ENCODE measurements at regions not wholly inside any gene's neighbourhood (a gene's known extent, or its start where the extent isn't known, plus 50 kb on each side); places are given as distances from the start of the nearest gene placed in this dataset.

- no peaks in the 10 kb centered on the region for H3K27me3 ChIP-seq (ENCODE audit: insufficient read depth, low read length)
- H3K4me3 ChIP-seq (ENCODE audit: low read length), result no peak overlapping the region
- H3K36me3 ChIP-seq (ENCODE audit: insufficient read depth, low read depth, low read length), result no peaks in the 10 kb centered on the region
- H3K9ac ChIP-seq (ENCODE audit: low read depth, low read length), result no peak overlapping the region
- no peak overlapping the region for H3K27ac ChIP-seq (ENCODE audit: low read length)
- H3K4me1 ChIP-seq (ENCODE audit: insufficient read depth, low read length), result peaks cover 9% of the 10 kb centered on the region; the same call in 1 of the 2 replicates
- H3K9me3 ChIP-seq (ENCODE audit: insufficient read depth, low read depth, low read length), result no peaks in the 10 kb centered on the region
These were observed 164.0 kb upstream of the RASGEF1B start for GRCh38 chr4:81635739-81636138.

GRCh38 chr4:81634766-81635549, 163.3 kb upstream of the RASGEF1B start:
- Histone ChIP-seq H3K4me3 (ENCODE audit: low read length) (no peak overlapping the region), H3K36me3 (ENCODE audit: insufficient read depth, low read depth, low read length) (no peaks in the 10 kb centered on the region), H3K9ac (ENCODE audit: low read depth, low read length) (no peak overlapping the region), H3K27me3 (ENCODE audit: insufficient read depth, low read length) (no peaks in the 10 kb centered on the region), H3K9me3 (ENCODE audit: insufficient read depth, low read depth, low read length) (no peaks in the 10 kb centered on the region), H3K4me1 (ENCODE audit: insufficient read depth, low read length) (peaks cover 9% of the 10 kb centered on the region; the same call in 1 of the 2 replicates), H3K27ac (ENCODE audit: low read length) (no peak overlapping the region)

- no peaks in the 10 kb centered on the region for H3K27me3 ChIP-seq (ENCODE audit: insufficient read depth, low read length)
- peaks cover 9% of the 10 kb centered on the region; the same call in 1 of the 2 replicates for H3K4me1 ChIP-seq (ENCODE audit: insufficient read depth, low read length)
- no peaks in the 10 kb centered on the region for H3K36me3 ChIP-seq (ENCODE audit: insufficient read depth, low read depth, low read length)
- no peak overlapping the region for H3K9ac ChIP-seq (ENCODE audit: low read depth, low read length)
- H3K27ac ChIP-seq (ENCODE audit: low read length), result no peak overlapping the region
- no peak overlapping the region for H3K4me3 ChIP-seq (ENCODE audit: low read length)
- no peaks in the 10 kb centered on the region for H3K9me3 ChIP-seq (ENCODE audit: insufficient read depth, low read depth, low read length)
These were observed 162.5 kb upstream of the RASGEF1B start for GRCh38 chr4:81634165-81634564.

- H3K9ac ChIP-seq (ENCODE audit: low read depth, low read length), result no peak overlapping the region
- no peaks in the 10 kb centered on the region for H3K36me3 ChIP-seq (ENCODE audit: insufficient read depth, low read depth, low read length)
- no peak overlapping the region for H3K27ac ChIP-seq (ENCODE audit: low read length)
- peaks cover 13% of the 10 kb centered on the region for H3K4me1 ChIP-seq (ENCODE audit: insufficient read depth, low read length)
- H3K27me3 ChIP-seq (ENCODE audit: insufficient read depth, low read length), result no peaks in the 10 kb centered on the region
- no peaks in the 10 kb centered on the region for H3K9me3 ChIP-seq (ENCODE audit: insufficient read depth, low read depth, low read length)
- H3K4me3 ChIP-seq (ENCODE audit: low read length), result no peak overlapping the region
These were observed 161.0 kb upstream of the RASGEF1B start for GRCh38 chr4:81632581-81633299.

GRCh38 chr4:81631958-81632441, 160.3 kb upstream of the RASGEF1B start:
- H3K4me1 ChIP-seq (ENCODE audit: insufficient read depth, low read length), result peaks cover 19% of the 10 kb centered on the region
- H3K9ac ChIP-seq (ENCODE audit: low read depth, low read length), result no peak overlapping the region
- no peak overlapping the region for H3K27ac ChIP-seq (ENCODE audit: low read length)
- H3K36me3 ChIP-seq (ENCODE audit: insufficient read depth, low read depth, low read length), result no peaks in the 10 kb centered on the region
- no peak overlapping the region for H3K4me3 ChIP-seq (ENCODE audit: low read length)
- no peaks in the 10 kb centered on the region for H3K27me3 ChIP-seq (ENCODE audit: insufficient read depth, low read length)
- H3K9me3 ChIP-seq (ENCODE audit: insufficient read depth, low read depth, low read length), result no peaks in the 10 kb centered on the region

- no peak overlapping the region for H3K9ac ChIP-seq (ENCODE audit: low read depth, low read length)
- no peak overlapping the region for H3K4me3 ChIP-seq (ENCODE audit: low read length)
- no peaks in the 10 kb centered on the region for H3K27me3 ChIP-seq (ENCODE audit: insufficient read depth, low read length)
- no peaks in the 10 kb centered on the region for H3K9me3 ChIP-seq (ENCODE audit: insufficient read depth, low read depth, low read length)
- H3K4me1 ChIP-seq (ENCODE audit: insufficient read depth, low read length), result peaks cover 19% of the 10 kb centered on the region
- no peak overlapping the region for H3K27ac ChIP-seq (ENCODE audit: low read length)
- no peaks in the 10 kb centered on the region for H3K36me3 ChIP-seq (ENCODE audit: insufficient read depth, low read depth, low read length)
These were observed 157.7 kb upstream of the RASGEF1B start for GRCh38 chr4:81629366-81629765.

- Histone ChIP-seq H3K9ac (ENCODE audit: low read depth, low read length) (no peak overlapping the region), H3K27ac (ENCODE audit: low read length) (no peak overlapping the region), H3K4me3 (ENCODE audit: low read length) (no peak overlapping the region), H3K27me3 (ENCODE audit: insufficient read depth, low read length) (no peaks in the 10 kb centered on the region), H3K4me1 (ENCODE audit: insufficient read depth, low read length) (peaks cover 19% of the 10 kb centered on the region), H3K36me3 (ENCODE audit: insufficient read depth, low read depth, low read length) (no peaks in the 10 kb centered on the region), H3K9me3 (ENCODE audit: insufficient read depth, low read depth, low read length) (no peaks in the 10 kb centered on the region)
These were observed 156.8 kb upstream of the RASGEF1B start for GRCh38 chr4:81628489-81628888.

GRCh38 chr4:81627590-81627989, 155.9 kb upstream of the RASGEF1B start:
- no peak overlapping the region for H3K9ac ChIP-seq (ENCODE audit: low read depth, low read length)
- no peak overlapping the region for H3K4me3 ChIP-seq (ENCODE audit: low read length)
- H3K27me3 ChIP-seq (ENCODE audit: insufficient read depth, low read length), result no peaks in the 10 kb centered on the region
- H3K4me1 ChIP-seq (ENCODE audit: insufficient read depth, low read length), result peaks cover 19% of the 10 kb centered on the region
- H3K9me3 ChIP-seq (ENCODE audit: insufficient read depth, low read depth, low read length), result no peaks in the 10 kb centered on the region
- H3K36me3 ChIP-seq (ENCODE audit: insufficient read depth, low read depth, low read length), result no peaks in the 10 kb centered on the region
- no peak overlapping the region for H3K27ac ChIP-seq (ENCODE audit: low read length)

GRCh38 chr4:81626851-81627250, 155.1 kb upstream of the RASGEF1B start:
- H3K9me3 ChIP-seq (ENCODE audit: insufficient read depth, low read depth, low read length), result no peaks in the 10 kb centered on the region
- H3K27me3 ChIP-seq (ENCODE audit: insufficient read depth, low read length), result no peaks in the 10 kb centered on the region
- no peak overlapping the region for H3K27ac ChIP-seq (ENCODE audit: low read length)
- H3K36me3 ChIP-seq (ENCODE audit: insufficient read depth, low read depth, low read length), result no peaks in the 10 kb centered on the region
- no peak overlapping the region for H3K4me3 ChIP-seq (ENCODE audit: low read length)
- peaks cover 14% of the 10 kb centered on the region for H3K4me1 ChIP-seq (ENCODE audit: insufficient read depth, low read length)
- no peak overlapping the region for H3K9ac ChIP-seq (ENCODE audit: low read depth, low read length)

- Histone ChIP-seq H3K36me3 (ENCODE audit: insufficient read depth, low read depth, low read length) (no peaks in the 10 kb centered on the region), H3K4me1 (ENCODE audit: insufficient read depth, low read length) (peaks cover 10% of the 10 kb centered on the region), H3K9me3 (ENCODE audit: insufficient read depth, low read depth, low read length) (no peaks in the 10 kb centered on the region), H3K4me3 (ENCODE audit: low read length) (no peak overlapping the region), H3K27me3 (ENCODE audit: insufficient read depth, low read length) (no peaks in the 10 kb centered on the region), H3K27ac (ENCODE audit: low read length) (no peak overlapping the region), H3K9ac (ENCODE audit: low read depth, low read length) (no peak overlapping the region)
These were observed 154.0 kb upstream of the RASGEF1B start for GRCh38 chr4:81625422-81626417.

GRCh38 chr4:81623434-81623833, 151.7 kb upstream of the RASGEF1B start:
- Histone ChIP-seq H3K4me1 (ENCODE audit: insufficient read depth, low read length) (peaks cover 10% of the 10 kb centered on the region), H3K27me3 (ENCODE audit: insufficient read depth, low read length) (no peaks in the 10 kb centered on the region), H3K9me3 (ENCODE audit: insufficient read depth, low read depth, low read length) (no peaks in the 10 kb centered on the region), H3K36me3 (ENCODE audit: insufficient read depth, low read depth, low read length) (no peaks in the 10 kb centered on the region), H3K4me3 (ENCODE audit: low read length) (no peak overlapping the region), H3K27ac (ENCODE audit: low read length) (no peak overlapping the region), H3K9ac (ENCODE audit: low read depth, low read length) (no peak overlapping the region)

Data from iPS-20b (cell line).